Neural progenitor cell (in vitro differentiated cells): ENCODE measurements at regions not wholly inside any gene's neighbourhood (a gene's known extent, or its start where the extent isn't known, plus 50 kb on each side); places are given as distances from the start of the nearest gene placed in this dataset.

ENCODE experiments used
- EZH2phosphoT487 ChIP-seq: fragments of 200-600 bp; sonication (generic); IDR thresholded peaks from 2 replicates; pipeline ENCODE4 v1.6.1; 2017; ENCODE audit warnings: antibody characterized with exemption
- TF ChIP-seq, protein P1 (sequence below): fragments of 200-600 bp; sonication (generic); IDR thresholded peaks from 2 replicates; pipeline ENCODE4 v1.5.1; 2017; ENCODE audit warnings: antibody characterized with exemption, mild to moderate bottlenecking

DNA sequence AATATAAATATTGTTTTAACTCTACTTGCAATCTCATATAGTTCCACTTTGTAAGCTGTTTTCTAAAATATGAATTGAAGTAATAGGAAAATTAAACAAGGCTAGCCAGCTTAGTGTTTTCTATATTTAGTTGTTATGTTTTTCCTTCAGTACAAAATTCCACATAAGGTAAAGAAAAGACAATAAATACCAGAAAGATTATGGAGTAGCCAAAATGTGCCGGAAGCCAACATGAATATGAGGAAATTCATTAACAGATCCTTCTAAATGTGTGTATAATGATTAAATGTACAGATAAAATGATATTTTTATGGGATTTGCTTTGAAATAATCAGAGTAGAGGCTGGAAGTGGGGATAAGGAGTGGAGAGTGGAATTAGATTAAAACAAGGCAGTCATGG lies 52.5 kb upstream of the COL21A1 start:
- TF ChIP-seq EZH2phosphoT487: no peak
- TF ChIP-seq, protein P1, sequence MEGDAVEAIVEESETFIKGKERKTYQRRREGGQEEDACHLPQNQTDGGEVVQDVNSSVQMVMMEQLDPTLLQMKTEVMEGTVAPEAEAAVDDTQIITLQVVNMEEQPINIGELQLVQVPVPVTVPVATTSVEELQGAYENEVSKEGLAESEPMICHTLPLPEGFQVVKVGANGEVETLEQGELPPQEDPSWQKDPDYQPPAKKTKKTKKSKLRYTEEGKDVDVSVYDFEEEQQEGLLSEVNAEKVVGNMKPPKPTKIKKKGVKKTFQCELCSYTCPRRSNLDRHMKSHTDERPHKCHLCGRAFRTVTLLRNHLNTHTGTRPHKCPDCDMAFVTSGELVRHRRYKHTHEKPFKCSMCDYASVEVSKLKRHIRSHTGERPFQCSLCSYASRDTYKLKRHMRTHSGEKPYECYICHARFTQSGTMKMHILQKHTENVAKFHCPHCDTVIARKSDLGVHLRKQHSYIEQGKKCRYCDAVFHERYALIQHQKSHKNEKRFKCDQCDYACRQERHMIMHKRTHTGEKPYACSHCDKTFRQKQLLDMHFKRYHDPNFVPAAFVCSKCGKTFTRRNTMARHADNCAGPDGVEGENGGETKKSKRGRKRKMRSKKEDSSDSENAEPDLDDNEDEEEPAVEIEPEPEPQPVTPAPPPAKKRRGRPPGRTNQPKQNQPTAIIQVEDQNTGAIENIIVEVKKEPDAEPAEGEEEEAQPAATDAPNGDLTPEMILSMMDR: no peak
